Stimulated activated CD4-positive, alpha-beta T cell treated with anti-CD3 and anti-CD28 coated beads, Interleukin-15, amount 100 ng/mL, for 1 hour (primary cell): ENCODE measurements at regions not wholly inside any gene's neighbourhood (a gene's known extent, or its start where the extent isn't known, plus 50 kb on each side); places are given as distances from the start of the nearest gene placed in this dataset.
A peak's percentile ranks its signal among the peaks of the same experiment; 100 is the strongest.

Experiments used
- DNase-seq, 2 donors: peaks; one replicate each; pipeline ENCODE4 v3.0.0-alpha.2; 2020; ENCODE audit warnings: low read depth in 1 of 2, low spot score in 1 of 2

GRCh38 chr3:30352410-30353318 lies 253.7 kb upstream of the TGFBR2 start:
- DNase-seq, result no peak

DNA sequence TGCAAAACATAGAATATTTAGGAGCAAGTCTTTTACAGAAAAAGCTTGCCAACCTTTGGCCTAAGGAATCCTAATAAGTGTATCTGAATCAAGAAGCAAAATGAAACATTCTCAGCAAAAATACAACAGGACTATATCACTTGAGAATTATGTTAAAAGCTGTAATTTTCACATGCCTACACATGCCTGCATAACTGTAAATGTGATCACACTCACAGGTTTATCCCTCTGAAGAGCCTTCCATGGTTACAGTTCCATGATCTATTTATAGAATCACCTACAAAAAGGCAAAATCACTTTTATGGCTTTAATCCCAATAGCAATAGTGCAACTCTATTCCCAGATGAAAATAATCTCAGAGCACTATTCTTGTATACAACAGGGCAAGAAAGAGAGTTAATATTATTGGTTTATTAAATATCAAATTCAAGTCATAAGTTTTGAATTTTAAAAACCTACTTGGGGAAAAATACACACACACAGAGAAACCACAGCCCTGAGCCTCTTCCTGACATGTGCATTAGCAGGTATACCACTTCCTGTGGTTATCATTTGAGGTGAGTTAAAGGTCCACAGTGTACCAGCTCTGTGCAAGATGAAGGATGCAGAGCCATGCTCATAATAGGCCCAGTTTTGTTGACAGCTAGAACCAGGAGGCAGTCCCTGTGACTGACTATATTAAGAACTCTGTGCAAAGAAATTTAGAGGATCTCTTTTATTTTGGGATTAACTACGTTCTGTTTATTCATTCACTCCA lies 252.5 kb upstream of the TGFBR2 start:
- DNase-seq, result peak in 1 of 2 donors; percentile 10

DNA sequence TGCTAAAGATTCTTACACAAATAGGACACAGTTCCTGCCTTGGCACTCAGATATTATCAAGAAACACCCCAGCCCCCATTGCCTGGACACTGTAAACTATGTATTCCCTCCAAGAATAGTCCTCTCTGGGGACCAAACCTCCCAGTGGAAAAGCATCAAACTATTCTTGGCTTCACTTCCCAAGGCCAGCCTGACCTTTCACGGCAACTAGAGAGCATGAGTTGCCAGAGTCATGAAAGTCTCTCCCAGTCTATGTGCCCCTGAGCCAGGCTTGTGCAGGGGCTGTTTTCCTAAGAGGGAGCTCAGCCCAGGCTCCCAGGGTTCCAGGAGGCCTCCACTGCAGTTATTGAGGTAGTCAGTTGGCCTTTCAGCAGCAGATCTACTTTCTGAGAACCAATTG lies 251.9 kb upstream of the TGFBR2 start:
- no peak for DNase-seq

DNA sequence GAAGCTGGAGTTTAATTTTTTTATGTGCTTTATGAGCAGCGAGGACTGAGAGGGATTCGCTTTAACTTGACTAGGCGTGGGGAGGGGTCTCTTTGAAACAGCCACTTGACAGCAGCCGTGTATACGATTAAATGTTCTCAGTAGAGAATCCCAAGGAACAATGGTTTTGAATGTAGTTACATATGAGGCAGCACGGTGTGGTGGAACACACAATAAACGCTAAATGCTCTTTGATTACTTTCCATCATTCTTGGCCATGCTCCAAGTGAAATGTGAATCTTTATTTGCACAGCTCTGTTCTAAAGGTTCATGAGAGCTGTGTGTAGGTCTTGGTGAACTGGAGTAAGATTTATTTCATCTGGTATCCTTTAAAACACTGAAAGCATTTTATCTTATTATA lies 251.4 kb upstream of the TGFBR2 start:
- no peak for DNase-seq

DNA sequence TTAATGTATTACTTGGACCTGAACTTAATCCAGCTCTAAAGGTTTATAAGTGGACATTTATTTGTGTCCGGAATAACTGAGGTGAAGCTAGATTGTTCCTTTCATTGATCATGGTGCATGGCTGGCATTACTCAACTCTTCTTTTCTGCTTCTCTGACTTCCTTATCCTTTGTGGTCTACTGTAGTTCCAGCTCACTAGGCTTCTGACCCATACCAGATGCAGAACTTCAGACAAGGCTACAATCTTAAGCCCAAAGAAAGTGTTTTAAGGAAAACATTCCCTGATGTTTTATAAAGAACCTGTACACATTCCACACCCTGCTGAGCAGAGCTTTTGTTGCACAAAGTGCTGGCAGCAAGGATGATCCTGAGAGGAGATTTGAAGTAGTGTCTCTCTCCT lies 250.8 kb upstream of the TGFBR2 start:
- no peak for DNase-seq

- no peak for DNase-seq
Measured at GRCh38 chr3:30356866-30357753, 249.3 kb upstream of the TGFBR2 start.

DNA sequence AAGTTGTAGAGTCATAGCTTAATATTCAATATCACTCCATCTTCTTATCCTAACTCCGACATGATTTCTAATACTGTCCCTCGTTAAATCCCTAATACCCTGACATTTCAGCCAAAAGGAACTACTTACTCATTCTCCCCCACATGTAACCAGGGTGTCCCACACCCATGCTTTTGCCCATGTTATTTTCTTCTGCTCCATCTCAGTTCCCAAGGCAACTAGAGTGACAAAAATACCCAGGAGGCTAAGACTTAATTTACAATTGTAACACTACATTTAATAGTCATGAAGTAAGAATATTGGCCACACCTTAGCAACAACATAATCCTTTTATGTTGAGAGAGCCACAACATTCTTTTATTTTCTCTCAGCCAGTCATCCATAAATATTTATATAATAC lies 248.5 kb upstream of the TGFBR2 start:
- DNase-seq, result no peak

GRCh38 chr3:30358871-30359270 lies 247.5 kb upstream of the TGFBR2 start:
- DNase-seq, result no peak

- DNase-seq, result no peak
Measured at GRCh38 chr3:30368978-30369377, 237.4 kb upstream of the TGFBR2 start.

GRCh38 chr3:30370681-30371271 lies 235.6 kb upstream of the TGFBR2 start:
- no peak for DNase-seq

DNA sequence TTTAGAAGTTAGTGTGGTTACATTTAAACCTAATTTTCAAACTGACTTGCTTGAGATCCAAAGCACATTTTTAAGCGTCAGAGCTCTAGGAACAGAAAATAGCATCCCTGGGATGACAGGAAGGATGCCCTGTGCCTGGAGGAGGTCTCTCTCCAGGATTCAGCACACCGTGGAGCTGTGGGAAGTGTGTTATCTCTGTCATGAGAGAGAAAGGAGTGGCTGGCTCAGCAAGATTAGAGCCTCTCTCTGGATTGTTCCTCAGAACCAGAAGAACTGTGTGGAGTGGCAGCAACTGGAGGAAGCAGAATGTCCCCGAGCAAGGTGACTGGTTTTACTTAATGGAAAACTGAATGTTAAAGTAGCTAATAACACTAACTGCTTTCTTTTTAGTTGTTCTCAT lies 233.6 kb upstream of the TGFBR2 start:
- no peak for DNase-seq

- DNase-seq, result no peak
Measured at GRCh38 chr3:30384546-30385072, 221.8 kb upstream of the TGFBR2 start.

- no peak for DNase-seq
Measured at GRCh38 chr3:30393079-30393478, 213.3 kb upstream of the TGFBR2 start.

DNA sequence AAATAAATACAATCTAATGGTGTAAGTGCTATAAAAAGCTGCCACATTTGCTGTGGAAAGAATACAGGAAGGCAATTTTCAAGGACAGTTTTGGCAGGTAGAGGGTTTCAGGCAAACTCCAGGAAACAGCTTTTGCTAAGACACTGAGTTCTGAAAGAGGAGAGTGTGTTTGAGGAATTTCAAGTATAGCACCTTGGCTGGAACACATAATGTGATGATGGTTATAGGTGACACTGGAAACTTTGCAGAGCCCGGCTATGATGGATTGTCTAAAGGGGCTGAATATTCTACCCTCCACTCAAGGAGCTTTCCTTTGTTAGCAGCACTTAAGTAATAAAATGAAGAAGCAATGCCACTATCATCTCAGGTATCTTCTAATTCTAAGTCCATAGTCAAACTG lies 209.4 kb upstream of the TGFBR2 start:
- DNase-seq, result no peak

DNA sequence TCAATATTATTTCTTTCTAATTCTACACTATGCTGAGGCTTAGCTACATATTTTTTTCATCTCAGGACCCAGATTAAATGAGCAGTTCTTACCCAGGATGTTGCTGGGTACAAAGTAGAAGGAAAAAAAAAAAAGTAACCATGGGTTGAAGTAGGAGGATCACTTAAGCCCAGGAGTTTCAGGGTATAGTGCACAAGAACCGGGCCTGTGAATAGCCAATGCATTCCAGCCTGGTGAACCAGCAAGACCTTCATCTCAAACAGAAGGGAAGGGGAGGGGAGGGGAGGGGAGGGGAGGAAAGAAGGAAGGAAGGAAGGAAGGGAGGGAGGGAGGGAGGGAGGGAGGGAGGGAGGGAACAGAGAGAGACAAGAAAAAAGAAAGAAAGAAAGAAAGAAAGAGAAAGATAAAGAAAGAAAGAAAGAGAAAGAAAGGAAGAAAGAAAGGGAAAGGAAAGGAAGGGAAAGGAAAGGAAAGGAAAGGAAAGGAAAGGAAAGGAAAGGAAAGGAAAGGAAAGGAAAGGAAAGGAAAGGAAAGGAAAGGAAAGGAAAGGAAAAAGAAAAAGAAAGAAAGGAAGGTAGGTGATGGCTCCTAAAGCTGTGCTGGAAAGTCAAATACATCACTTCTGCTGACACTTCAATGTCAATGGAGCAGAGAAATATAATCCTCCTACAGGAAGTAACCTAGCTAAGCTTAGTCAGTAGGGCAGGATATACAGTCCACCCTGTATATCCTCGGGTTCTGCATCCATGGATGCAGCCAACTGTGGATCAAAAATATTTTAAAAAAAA lies 206.8 kb upstream of the TGFBR2 start:
- no peak for DNase-seq

DNA sequence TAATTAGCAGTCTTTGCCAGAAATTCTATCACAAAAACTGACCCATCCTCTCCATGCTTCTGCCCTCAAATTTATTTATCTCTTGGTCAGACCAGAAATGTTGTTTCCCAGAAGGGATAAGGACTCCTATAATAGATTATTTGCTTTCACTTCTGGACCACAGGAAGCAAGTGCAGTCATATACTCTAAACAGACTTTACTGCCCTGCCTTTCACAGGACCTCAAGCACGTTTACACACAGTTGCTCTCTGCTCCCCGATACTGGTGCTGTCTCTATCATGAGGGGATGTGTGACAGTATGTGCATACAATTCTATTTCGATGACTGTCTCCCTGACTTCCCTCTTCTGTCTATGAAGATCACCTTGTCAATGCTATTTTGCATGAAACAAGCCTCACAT lies 205.5 kb upstream of the TGFBR2 start:
- DNase-seq, result no peak

DNA sequence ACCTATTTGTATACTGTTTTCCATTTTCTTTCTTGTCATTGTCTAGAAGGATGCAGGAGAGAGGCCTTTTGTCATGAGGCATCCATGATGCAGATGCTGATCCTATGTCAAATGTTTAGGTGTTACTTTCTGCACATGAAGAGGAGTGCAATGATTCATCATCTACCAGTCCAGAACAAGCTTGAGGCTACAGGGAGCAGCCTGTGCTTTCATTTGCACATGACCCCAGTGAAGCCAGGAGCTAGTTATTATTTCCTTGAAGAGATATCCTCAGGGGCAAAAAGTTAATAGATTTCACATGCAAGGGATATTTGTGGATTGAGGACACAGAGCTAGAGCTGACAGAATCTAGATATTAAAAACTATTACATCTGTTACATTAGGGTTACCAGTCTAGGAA lies 204.4 kb upstream of the TGFBR2 start:
- no peak for DNase-seq

GRCh38 chr3:30407651-30408050 lies 198.8 kb upstream of the TGFBR2 start:
- DNase-seq, result no peak

DNA sequence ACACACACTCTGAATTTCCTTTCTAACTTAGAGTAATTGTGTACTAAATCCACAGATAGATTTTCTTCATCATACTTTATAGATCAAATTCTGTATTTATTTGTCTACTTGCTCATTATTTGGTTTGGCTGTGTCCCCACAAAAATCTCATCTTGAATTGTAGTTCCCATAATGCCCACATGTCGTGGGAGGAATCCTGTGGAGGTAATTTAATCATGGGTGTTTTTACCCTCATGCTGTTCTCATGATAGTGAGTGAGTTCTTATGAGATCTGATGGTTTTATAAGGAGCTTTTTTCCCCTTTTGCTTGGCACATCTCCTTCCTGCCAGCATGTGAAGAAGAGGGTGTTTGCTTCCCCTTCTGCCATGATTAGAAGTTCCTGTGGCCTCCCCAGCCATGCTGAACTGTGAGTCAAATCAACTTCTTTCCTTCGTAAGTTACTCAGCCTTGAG lies 198.3 kb upstream of the TGFBR2 start:
- DNase-seq, result no peak

- no peak for DNase-seq
Measured at GRCh38 chr3:30418443-30418842, 188.0 kb upstream of the TGFBR2 start.
